ENCODE measurements at regions not wholly inside any gene's neighbourhood (a gene's known extent, or its start where the extent isn't known, plus 50 kb on each side); places are given as distances from the start of the nearest gene placed in this dataset.

DNA sequence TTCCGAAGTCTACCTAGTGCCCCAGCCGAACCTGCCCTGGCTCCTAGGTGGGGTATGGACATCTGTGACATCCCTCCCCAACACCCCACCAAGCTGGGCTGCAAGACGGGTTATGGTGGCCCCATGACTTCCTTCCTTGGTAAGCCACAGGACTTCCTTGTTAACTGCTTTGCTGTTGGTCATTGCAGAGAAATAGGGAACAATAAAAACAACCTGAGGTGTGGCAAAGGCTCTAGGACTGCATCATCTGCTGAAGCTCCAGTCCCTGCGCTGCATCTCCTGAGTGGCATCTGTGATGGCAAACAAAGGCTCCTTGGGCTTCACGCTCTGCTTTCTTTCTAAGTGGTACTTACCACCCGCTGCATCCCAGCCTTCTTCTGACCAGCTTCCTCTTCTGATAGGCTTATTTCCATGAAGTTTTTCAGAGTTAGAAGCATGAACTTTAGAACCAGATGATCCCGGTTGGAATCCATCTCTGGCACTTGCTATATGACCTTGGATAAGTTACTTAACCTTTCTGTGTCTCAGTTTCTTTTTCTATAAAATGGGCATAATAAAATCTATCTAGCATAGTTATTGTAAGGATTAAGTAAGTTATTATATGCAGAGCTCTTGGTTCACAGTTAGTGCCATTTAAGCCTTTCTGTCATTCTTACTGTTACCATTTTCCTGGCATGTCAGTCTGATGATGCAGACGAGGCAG, 216.8 kb downstream of the RPS24 start:
- DNase-seq, result no peak

DNA sequence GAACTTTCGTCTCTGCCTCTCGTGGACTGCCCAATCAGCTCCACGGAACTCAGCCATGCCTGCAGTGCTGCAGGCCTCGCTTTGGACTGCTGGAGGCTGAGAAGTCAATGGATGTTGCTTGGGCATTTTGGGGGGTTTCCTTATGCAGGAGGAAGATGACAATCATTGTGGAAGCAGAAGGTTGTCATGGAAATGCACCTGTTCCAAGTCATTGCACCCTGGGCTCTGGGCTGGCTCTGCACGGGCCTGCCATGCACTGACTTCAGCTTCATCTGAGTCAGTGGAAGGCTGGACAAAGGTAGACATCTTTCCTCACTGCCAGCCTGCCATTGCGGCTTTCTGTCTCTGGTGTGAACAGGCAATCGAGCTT, 217.3 kb downstream of the RPS24 start:
- DNase-seq, result no peak

DNA sequence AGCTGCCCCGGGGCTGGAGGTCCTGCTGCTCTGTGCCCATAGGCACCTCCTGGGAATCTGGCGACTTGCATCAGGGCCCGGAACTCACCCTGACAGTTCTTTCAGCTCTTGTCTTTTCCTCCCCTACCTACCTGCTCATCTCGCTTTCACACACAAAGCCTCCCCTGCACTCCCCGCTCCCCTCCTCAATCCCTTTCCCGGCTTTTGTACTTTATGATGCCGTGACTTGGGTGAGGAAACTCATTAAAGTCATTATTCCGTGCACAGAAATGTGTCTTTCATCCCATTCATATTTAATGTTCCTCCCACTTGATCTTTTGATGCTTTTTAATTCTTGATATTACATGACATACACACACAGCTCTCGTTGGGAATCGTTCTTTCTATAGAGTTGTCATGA, 218.6 kb downstream of the RPS24 start:
- DNase-seq, result no peak

DNA sequence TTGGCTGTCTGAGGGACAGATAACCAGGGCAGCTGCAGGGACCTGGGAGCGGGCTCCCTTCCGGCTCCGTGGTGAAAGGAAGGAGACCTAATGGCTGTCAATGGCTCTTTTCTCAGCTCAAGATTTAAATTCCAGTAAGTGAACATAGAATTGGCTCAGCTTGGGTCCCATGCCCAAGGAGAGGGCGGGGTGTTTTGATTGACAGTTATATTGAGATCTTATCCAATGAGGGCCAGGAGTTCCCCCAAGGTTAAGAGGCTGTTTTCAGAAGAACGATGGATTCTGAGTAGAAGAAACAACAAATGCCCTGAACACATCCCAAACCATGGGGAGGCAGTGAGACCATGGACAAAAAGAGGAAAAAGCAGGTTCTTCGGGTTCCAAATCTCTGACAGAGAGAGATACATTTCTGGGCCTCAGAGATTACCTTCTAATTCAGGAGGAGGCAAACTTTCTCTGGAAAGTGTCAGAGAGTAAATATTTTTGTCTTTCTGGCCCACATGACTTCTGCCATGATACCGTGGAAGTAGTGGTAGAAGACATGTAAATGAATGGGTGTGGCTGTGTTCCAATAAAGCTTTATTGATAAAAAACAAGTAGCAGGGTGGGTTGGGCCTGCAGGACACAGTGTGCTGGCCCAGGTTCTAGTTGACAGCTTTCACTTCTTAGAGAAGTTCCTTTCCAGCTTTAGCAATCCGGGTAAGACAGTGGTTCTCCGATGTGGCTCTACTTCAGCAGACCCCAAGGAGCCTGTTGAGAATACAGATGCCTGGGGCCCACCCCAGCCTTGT, 219.6 kb downstream of the RPS24 start:
- DNase-seq, result no peak

DNA sequence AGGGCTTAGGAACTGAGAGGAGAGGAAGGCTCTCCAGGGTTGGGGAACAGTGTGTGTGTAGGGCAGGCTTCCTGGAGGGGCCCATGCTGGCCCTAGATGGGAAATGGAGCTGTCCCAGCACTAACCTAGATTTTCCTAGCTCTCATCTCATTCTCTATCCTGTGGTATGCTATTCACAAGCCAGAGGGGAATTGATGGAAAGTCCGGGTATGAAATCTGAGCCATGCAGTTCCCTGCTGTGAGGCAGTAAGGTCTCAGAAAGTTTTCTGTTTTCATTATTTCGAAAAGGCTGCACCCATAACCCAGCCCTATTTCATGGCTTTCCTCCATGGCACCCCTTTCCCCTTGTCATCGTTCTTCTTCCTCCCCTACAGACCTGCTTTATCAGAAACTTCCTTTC, 220.3 kb downstream of the RPS24 start:
- no peak for DNase-seq

DNA sequence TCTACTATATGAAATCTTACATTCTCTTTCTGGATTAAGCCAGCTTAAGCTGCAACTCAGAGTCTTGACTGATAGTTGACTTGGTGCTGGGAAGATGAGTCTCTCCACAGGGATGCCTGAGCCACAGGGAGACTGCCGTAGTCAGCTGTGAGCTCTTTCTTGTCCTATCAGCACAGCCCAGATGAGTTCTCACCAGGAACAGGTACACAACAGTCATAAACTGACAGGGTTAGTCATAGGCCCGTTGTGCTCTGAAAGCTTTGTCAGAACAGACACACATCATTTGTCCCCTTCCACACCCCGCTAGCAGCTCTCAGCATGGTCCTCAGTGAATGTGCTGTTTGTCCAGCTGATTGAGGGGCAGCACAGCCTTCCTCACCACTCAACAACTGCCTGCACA, 221.6 kb downstream of the RPS24 start:
- no peak for DNase-seq

DNA sequence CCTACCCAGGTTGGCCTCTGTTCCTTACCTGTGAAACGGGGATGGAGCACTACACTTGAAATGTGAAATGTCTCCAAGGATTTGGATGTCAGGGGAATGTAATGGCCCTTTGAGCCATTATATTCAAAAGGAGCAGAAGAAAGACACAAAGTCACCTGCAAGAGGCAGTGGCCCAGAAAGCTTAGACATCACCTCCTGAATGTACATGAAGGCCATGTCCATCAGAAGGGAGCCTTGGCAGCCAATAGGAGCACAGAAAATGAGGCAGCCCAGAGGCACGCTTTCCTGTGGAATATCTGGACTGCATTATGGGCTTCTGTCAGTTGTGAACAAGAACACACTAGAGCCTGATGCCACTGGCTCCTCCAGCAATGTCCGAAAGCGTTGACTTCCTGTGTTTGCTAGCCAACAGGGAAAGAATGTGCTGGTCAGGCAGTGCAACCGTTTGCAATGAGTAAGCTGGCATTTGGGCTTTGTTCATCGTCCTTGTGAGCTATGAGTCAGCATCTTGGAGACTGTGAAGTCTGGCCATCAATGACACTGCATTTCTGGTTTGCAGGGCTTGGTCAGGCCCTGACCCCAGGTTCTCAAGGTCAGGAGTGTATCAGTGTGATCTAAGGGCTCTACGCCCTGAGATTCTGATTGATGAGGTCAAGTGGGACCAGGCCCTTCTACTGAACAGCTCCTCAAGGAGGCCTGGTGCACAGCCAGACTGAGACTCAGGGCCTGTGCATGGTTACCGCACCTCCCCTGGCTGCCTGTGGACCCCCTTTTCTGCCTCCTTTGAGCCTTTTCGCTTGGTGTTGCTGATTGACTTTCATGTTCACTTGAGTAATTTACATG, 222.4 kb downstream of the RPS24 start:
- DNase-seq, result no peak

DNA sequence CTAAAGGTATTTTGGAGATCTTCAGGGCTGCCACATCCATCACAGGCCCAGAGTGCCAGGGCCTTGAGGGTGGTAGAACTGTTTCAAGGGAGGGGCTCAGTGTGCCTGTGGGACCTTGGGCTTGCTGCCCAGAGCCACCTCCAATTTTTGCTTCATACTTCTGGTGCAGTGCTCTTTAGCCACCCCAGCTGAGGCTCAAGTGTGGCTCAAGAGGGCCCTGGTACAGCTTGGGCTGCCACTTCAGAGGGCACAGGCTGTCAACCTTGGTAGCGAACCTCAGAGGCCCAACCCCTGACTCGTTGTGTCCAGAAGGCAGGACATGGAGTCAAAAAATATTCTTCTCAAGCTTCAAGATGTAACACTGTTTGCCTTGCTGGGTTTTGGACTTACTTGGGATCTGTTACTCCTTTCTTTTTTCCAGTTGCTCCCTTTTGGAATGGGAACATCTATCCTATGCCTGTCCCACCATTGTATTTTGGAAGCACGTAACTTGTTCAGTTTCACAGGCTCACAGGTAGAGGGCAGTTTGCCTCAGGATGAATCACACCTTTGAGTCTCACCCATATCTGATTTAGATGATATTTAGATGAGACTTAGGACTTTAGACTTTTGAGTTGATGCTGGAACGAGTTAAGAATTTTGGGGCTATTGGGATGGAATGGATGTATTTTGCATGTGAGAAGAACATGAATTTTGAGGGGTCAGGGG, 224.8 kb downstream of the RPS24 start:
- no peak for DNase-seq

DNA sequence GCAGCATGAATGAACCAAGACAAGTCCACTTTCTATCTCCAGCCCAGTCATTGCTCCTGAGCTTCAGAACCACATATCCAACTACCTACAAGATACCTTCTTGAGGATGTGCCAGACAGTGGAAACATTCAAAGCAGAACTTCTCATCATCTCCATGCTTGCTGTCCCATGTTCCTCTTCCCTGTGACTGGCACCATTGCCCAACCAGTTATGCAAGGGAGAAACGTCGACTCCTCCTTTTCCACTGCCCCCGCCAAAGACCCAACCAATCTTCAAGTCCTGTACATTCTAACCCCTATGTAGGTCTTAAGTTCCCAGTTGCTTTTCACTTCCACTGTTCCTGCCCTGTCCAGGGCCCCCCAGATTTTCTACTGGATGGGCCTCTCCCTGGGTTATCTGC, 225.7 kb downstream of the RPS24 start:
- no peak for DNase-seq

DNA sequence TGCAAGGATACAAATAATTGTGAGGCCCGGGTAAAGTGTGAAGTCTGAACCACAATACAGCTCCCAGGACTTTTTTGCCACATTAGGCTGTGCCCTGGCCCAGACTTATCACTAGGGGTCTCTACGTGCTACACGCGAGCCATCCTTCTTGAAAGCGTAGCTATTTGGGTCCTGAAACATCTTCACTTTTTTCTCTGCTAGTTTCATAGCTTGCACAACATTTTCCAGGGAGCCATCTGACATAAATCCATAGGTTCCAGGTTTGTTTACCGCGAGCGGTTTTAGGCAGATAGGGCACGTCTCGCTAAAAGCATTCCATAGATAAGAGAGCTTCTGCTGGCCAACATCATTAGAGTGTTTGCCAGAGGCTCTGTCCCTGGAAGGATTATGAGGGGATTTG, 226.5 kb downstream of the RPS24 start:
- DNase-seq, result no peak

DNA sequence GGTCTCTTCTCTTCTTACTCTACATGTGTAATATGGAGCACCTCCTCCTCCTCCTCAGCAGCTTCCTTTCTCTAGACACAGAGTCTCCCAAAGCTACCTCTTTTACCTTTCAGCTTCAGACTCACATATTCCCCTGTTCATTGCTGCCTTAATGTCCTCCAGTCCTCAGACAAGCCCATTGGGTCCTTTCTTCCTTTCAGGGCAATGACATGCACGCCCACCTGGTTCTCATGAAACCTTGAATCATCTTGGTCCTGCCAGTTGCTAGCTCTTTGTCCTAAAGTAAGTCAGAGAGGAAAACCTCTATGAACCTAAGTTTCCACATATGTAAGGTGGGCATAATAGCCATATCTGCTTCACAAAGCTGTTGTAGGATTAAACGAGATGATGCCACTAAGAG, 227.0 kb downstream of the RPS24 start:
- DNase-seq, result no peak

DNA sequence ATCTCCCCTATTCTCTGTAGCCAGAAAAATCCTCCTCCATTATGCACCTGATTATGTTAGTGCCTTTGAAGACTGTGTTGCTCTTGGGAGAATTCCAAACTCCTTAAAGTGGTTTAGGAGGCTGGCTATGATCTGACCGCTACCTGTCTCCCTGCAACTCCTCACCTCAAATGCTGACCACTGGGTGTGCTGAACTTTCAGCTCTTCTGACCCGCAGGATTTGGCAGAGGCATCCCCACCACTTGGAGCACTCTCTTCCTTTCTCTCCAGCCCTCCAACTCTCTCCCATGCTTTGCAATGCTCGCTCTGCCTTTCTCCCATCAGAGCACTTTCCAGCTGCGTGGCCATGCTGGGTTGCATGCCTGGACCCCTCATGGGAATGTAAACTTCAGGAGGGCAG, 227.6 kb downstream of the RPS24 start:
- no peak for DNase-seq

DNA sequence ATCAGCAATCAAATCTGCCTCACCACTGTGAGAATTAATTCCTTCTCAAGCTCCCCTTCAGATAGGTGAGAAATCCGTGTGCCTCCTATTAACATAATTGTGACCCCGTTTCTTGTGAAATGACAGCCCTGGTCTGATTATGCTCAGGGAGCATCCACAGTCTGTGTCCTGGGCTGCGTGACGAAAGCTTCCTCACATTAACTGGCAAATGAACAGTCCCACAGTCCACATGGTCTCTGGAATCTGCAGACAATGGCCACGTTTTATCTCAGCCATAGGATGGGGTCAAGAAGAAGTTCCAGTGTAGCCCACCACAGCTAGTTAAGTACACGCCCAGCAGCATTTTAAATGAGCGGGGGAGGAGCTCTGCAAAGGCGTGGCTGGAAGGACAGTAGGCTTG, 229.2 kb downstream of the RPS24 start:
- no peak for DNase-seq

DNA sequence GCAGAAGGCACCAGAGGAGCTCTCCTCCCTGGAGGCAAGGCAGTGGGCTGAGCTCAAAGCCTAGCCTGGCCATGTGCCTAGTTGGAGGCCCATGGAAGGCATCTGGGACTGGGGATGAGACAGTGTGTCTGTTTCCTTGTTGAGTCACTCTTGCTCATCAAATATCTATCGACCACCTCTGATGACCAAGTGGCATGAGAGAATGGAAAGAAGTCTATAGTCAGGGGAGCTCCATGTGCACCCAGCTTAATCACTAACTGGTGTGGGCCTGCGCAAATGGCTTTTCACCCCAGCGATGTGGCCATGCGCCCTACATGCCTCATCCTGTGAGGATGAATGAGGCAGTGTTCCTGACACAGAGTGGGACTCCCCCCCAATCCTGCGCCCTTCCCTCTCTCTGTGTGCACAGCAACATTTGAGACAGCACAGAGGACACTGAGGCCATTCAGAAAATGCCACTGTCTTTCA, 229.9 kb downstream of the RPS24 start:
- no peak for DNase-seq

DNA sequence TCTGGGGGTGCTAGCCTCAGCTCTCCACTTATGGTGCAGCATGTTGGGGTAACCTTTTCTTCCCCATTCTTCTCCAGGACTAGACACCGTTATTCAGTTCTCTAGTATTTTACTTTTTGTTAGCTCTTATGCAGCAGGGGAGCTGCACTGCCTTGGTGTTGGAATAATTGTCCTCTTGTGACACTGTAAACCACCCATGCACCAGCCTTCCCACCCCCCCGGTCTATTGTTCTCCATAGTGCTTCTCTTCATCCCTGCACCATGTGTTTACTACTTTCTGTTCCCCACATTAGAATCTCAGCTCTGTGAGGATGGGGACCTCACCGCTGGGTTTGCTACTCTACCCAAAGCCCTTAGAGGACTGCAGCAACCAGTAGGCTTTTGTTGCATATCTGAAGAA, 230.7 kb downstream of the RPS24 start:
- DNase-seq, result no peak

DNA sequence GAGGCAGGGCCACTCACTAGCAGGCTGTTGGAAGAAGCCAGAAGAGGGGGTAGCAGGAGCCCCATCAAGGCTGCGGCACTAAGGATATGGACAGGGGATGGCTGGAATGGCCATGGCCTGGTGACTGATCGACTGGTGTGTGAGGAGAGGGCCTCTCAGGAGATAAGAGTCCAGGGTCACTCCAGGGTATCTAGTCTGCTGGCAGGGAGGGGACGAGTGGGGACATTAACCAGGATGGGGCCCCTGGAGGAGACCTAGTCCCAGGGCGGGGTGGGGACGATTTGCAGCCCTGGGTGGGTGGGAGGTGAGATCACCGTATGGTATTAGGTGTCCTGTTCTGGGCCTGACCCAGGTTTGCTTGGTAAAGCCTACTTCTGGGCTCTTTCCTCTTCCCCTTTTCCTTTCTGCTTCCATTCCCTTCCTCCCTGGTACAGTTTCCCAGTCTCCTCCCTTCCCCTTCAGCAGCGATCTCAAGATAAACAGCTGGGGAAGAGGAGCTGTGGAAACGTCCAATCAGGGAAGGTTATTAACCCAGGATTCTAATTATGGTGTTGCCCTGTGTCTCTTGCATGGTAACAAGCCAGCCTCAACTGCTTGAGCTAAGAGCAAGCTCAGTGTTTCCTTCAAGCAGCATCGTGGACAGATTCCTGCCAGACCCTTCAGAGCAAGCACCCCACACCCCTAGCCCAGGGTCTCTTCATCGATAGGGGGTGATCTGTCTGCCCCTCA, 233.2 kb downstream of the RPS24 start:
- DNase-seq, result no peak

DNA sequence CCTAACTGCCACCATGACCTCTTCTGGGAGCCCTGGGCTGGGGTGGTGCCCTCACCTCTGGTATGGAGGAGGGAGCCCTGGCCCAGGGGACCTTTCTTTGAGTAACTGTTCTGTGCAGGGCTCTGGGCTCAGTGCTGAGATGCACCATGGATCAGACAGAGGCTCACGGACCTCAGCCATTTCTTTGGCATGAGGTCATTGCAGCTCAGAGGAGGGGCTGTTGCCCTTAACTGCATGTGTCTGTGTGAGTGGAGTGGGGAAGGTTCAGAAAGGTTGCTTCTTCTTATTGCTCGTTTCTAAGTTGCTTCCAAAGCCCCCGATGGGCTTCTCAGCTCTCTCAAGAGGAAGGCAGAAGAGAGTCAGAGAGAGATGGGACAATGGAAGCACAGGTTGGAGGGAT, 233.9 kb downstream of the RPS24 start:
- no peak for DNase-seq

DNA sequence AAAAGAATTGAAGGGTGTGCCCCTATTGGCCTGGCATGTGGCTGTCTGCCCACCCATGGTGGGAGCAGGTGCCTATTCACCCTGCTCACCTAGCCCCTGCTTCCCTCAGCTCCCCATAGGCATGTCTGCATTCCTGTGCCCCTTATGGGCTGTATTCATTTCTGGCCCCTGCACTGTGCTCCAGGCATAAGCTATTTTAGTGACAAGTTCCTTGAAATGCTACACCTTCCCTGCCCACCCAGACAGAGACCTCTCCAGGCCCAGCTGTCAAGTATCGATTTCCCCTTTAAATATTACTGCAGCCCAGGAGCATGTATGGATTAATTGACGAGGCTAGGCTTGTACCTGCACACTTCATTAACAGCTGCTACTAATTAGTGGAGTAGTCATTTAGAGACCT, 235.4 kb downstream of the RPS24 start:
- DNase-seq, result no peak

DNA sequence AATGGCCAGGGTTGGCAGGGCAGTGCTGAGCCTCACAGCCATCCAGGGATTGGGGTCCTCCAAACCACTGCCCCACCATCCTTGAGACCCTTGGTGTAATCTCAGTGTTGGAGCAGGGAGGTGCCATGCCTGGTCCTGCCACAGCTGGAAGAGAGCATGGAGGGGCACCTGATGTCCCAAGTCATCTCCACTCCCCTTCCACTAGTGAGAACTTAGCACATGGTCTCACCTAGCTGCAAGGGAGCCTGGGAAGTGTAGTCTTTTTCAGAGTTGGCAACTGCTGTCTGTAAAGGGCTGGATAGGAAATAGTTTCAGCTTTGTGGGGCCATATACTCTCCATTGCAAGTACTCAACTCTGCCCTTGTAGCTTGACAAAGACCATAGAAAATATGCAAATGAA, 238.7 kb downstream of the RPS24 start:
- DNase-seq, result no peak

DNA sequence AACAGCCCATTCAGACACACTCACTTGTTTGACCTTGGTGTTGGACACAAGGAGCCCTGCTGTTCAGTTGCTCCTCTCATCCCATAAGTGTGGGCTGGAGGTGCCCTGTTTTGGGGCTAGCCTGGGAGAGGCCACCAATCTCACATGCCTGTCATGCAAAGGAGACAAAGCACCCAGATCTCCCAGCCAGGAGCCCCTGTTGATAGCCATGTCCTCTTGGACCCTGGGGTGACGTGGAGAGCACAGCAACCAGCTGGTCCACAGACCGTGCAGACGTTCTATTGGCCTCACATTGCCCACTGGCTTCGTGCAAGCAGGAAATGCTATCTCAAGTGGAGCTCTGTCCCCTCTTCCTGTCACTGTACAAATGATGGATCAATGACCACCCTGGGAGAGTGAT, 240.8 kb downstream of the RPS24 start:
- DNase-seq, result no peak

DNA sequence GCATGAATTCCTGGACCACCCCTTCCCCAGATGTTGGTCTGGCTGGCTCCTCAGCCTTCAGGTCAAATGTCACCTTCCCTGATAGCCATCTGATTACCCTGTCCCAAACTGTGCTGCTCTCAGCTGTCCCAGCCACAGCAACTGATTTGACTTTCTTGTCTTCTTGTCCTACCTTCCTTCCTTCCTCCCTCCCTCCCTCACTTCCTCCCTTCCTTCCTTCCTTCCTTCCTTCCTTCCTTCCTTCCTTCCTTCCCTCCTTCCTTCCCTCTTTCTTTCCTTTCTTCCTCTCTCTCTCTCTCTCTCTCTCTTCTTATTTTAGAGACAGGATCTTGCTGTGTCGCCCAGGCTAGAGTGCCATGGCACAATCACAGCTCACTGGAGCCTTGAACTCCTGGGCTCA, 242.5 kb downstream of the RPS24 start:
- no peak for DNase-seq

DNA sequence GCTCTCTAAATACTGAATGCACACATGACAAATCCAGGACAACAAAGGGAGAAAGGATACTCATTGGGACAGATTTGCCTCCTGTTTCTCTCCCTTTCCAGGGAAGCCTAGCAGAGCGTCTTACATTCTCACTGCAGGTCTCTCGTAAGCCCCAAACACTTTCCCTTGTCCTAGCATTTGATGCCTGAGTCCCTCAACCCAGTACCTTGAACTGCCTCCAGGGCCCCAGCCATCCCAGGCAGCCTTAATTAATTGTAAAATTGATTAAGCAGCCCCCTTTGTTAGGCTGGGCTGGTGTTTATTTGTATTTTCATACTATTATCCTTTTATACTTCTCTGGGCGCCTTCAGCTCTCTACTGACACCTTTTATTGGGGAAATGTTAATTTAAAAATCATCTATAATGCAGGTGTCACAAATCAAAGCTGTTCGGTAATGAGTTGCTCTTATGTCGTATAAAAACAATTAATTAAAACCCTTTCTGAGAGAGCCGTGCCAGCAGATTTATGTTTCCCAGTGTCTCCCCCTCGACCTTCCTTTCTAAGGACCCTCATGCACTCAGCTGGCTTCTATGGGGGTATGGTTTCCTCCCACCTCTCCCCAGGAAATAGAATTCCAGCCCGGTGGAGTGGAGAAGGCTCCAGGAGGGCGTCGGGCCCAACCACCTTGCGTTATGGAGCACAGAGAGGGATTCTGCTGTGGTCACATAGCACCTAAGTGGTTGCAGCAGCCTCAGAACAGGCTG, 243.8 kb downstream of the RPS24 start:
- DNase-seq, result no peak

All from activated T-cell treated with anti-CD3 and anti-CD28 coated beads, Interleukin-2, amount 50 U/mL, for 1 hour (primary cell).